GM18520 (cell line): ENCODE measurements at regions not wholly inside any gene's neighbourhood (a gene's known extent, or its start where the extent isn't known, plus 50 kb on each side); places are given as distances from the start of the nearest gene placed in this dataset.

ENCODE experiments used
- ATAC-seq: cut with Tn5 transposase; IDR thresholded peaks from one replicate; pipeline ENCODE4 v1.9.1; 2021; ENCODE audit not compliant: unreplicated experiment

- no peak for ATAC-seq
Measured at GRCh38 chr9:87275047-87275725, 222.5 kb upstream of the DAPK1 start.

GRCh38 chr9:87276327-87276841 lies 221.3 kb upstream of the DAPK1 start:
- peak; percentile 24 for ATAC-seq

GRCh38 chr9:87276851-87277261 lies 220.8 kb upstream of the DAPK1 start:
- ATAC-seq, result peak; percentile 46

GRCh38 chr9:87277346-87277745 lies 220.3 kb upstream of the DAPK1 start:
- ATAC-seq, result no peak

- no peak for ATAC-seq
Measured at GRCh38 chr9:87278971-87279733, 218.5 kb upstream of the DAPK1 start.

- no peak for ATAC-seq
Measured at GRCh38 chr9:87280421-87280820, 217.2 kb upstream of the DAPK1 start.

- no peak for ATAC-seq
Measured at GRCh38 chr9:87282538-87282937, 215.1 kb upstream of the DAPK1 start.

GRCh38 chr9:87283585-87283984 lies 214.1 kb upstream of the DAPK1 start:
- ATAC-seq, result no peak

- ATAC-seq, result no peak
Measured at GRCh38 chr9:87285183-87285850, 212.3 kb upstream of the DAPK1 start.

- no peak for ATAC-seq
Measured at GRCh38 chr9:87286506-87286905, 211.2 kb upstream of the DAPK1 start.

- ATAC-seq, result no peak
Measured at GRCh38 chr9:87290241-87291052, 207.2 kb upstream of the DAPK1 start.

- no peak for ATAC-seq
Measured at GRCh38 chr9:87292449-87293191, 205.0 kb upstream of the DAPK1 start.

GRCh38 chr9:87294126-87294525 lies 203.5 kb upstream of the DAPK1 start:
- no peak for ATAC-seq

- ATAC-seq, result no peak
Measured at GRCh38 chr9:87300915-87301314, 196.8 kb upstream of the DAPK1 start.

- ATAC-seq, result no peak
Measured at GRCh38 chr9:87301371-87301770, 196.3 kb upstream of the DAPK1 start.

GRCh38 chr9:87305151-87305550 lies 192.5 kb upstream of the DAPK1 start:
- no peak for ATAC-seq

GRCh38 chr9:87306006-87306405 lies 191.7 kb upstream of the DAPK1 start:
- no peak for ATAC-seq

GRCh38 chr9:87307848-87308247 lies 189.8 kb upstream of the DAPK1 start:
- no peak for ATAC-seq

- ATAC-seq, result no peak
Measured at GRCh38 chr9:87309236-87309635, 188.4 kb upstream of the DAPK1 start.

- ATAC-seq, result no peak
Measured at GRCh38 chr9:87310827-87311523, 186.7 kb upstream of the DAPK1 start.
